ENCODE measurements at regions not wholly inside any gene's neighbourhood (a gene's known extent, or its start where the extent isn't known, plus 50 kb on each side); places are given as distances from the start of the nearest gene placed in this dataset.
"Not testable (repeated sequence)": the region's sequence is repeated elsewhere in the genome, so short reads cannot be mapped to it uniquely, and the experiment has no call there.

DNA sequence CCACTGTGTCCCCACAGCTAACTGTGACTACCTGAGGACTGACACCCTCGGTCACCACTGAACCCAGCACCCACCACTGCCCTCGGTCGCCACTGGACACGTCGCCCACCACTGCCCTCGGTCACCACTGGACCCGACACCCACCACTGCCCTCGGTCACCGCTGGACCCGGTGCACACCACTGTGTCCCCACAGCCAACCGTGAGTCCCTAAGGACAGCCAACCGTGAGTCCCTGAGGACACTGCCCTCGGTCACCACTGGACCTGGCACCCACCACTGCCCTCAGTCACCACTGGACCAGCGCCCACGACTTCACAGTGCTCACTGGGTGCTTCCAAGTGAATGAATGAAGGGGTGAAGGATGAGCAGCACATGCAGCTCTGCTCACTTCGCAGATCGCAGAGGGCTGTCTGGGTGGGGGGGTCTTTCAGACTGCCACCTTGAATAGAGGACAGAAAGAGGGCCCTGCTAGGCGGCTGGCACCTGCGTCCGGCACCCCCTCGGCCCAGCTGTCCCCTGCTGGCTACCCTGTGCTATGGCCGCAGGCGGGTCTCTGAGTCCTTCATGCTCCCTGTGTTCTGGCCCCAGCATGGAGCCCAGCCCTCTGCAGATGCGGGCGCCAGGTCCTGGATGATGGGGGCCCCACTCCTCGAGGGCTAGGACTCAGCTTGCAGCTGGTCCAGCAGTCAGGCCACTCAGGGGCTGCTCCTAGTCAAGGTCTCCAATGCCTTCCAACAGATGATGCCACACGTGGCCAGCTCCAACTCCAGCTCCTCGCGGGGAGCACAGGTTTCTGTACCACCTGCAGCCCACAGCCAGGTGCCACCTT lies 51.4 kb upstream of the GPC1 start:
- no peak overlapping the region for H2AFZ ChIP-seq (ENCODE audit: low read length)
- no peak for DNase-seq

DNA sequence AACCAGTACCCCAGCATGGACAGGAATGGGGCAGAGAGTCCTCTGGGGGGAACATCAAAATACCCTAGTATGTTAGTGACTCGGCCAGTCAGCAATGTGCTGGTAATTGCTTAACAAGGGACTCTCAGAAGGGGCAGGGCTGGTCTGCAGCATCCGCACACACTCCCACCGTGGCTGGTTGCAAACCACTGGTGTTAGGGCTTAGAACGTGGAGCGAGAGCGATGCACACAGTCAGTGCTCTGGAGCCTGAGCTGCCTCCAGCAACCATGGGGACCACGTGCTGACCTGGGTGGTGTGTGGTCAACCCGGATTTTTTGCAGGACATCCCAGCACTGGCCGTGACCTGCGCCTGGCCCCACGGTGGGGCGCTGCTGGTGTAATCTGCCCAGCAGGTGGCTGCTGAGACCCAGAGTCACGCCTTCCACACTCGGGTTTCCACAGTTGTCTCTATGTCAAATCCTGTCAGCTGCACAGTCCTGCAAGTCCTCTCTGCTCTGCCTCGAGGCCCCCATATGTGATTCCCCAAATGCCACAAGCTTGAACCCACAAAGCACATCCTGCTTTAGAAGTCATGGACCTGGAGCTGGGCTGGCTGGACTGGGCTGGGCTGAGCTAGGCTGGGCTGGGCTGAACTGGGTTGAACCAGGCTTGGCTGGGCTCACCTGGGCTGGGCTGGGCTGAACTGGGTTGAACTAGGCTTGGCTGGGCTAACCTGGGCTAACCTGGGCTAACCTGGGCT lies 50.6 kb upstream of the GPC1 start:
- no peak overlapping the region for H2AFZ ChIP-seq (ENCODE audit: low read length)
- no peaks in the 10 kb centered on the region for H3K36me3 ChIP-seq (replicated peaks; ENCODE audit: insufficient read depth, low read length)
- no peaks in the 10 kb centered on the region for H3K9me2 ChIP-seq (replicated peaks; ENCODE audit: insufficient read depth, low read length)
- no peaks in the 10 kb centered on the region for H4K20me1 ChIP-seq (ENCODE audit: insufficient read depth, low read length)
- H3K27ac ChIP-seq (ENCODE audit: low read length), result no peak overlapping the region
- no peak for TF ChIP-seq EZH2 (optimal IDR thresholded peaks at IDR 0.05; ENCODE audit: low read depth, low read length)
- TF ChIP-seq, protein P1, sequence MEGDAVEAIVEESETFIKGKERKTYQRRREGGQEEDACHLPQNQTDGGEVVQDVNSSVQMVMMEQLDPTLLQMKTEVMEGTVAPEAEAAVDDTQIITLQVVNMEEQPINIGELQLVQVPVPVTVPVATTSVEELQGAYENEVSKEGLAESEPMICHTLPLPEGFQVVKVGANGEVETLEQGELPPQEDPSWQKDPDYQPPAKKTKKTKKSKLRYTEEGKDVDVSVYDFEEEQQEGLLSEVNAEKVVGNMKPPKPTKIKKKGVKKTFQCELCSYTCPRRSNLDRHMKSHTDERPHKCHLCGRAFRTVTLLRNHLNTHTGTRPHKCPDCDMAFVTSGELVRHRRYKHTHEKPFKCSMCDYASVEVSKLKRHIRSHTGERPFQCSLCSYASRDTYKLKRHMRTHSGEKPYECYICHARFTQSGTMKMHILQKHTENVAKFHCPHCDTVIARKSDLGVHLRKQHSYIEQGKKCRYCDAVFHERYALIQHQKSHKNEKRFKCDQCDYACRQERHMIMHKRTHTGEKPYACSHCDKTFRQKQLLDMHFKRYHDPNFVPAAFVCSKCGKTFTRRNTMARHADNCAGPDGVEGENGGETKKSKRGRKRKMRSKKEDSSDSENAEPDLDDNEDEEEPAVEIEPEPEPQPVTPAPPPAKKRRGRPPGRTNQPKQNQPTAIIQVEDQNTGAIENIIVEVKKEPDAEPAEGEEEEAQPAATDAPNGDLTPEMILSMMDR (IDR thresholded peaks at IDR 0.05; ENCODE audit: low read length), result no peak
- TF ChIP-seq EZH2phosphoT487 (IDR thresholded peaks at IDR 0.05; ENCODE audit: low read length), result no peak
- no peak overlapping the region for H3K4me3 ChIP-seq (ENCODE audit: low read length)
- H3K4me1 ChIP-seq (ENCODE audit: low read length), result no peaks in the 10 kb centered on the region
- H3K9ac ChIP-seq (ENCODE audit: low read length), result no peak overlapping the region
- H3K9me3 ChIP-seq (replicated peaks; ENCODE audit: insufficient read depth, low read length), result no peaks in the 10 kb centered on the region
- peaks cover 8% of the 10 kb centered on the region for H3K27me3 ChIP-seq (replicated peaks; ENCODE audit: insufficient read depth, low read length)
- H3K79me2 ChIP-seq (ENCODE audit: low read length), result no peaks in the 10 kb centered on the region
- no peaks in the 10 kb centered on the region for H3F3A ChIP-seq (ENCODE audit: insufficient read depth, low read length)
- H3K4me2 ChIP-seq (ENCODE audit: low read depth, low read length), result no peak overlapping the region
- DNase-seq, result no peak

More for the DNA sequence above, 51.4 kb upstream of the GPC1 start:
- H3K4me2 ChIP-seq (ENCODE audit: low read depth, low read length), result no peak overlapping the region
- H3K4me3 ChIP-seq (ENCODE audit: low read length), result no peak overlapping the region
- H3F3A ChIP-seq (ENCODE audit: insufficient read depth, low read length), result no peaks in the 10 kb centered on the region
- no peak overlapping the region for H3K27ac ChIP-seq (ENCODE audit: low read length)
- H3K79me2 ChIP-seq (ENCODE audit: low read length), result no peaks in the 10 kb centered on the region
- peaks cover 13% of the 10 kb centered on the region for H3K27me3 ChIP-seq (replicated peaks; ENCODE audit: insufficient read depth, low read length)
- no peaks in the 10 kb centered on the region for H3K36me3 ChIP-seq (replicated peaks; ENCODE audit: insufficient read depth, low read length)
- no peak overlapping the region for H3K9ac ChIP-seq (ENCODE audit: low read length)
- TF ChIP-seq, protein P1 (IDR thresholded peaks at IDR 0.05; ENCODE audit: low read length), result no peak
- TF ChIP-seq EZH2phosphoT487 (IDR thresholded peaks at IDR 0.05; ENCODE audit: low read length) (no peak), EZH2 (optimal IDR thresholded peaks at IDR 0.05; ENCODE audit: low read depth, low read length) (no peak)
- no peaks in the 10 kb centered on the region for H3K9me2 ChIP-seq (replicated peaks; ENCODE audit: insufficient read depth, low read length)
- no peaks in the 10 kb centered on the region for H3K4me1 ChIP-seq (ENCODE audit: low read length)
- H3K9me3 ChIP-seq (replicated peaks; ENCODE audit: insufficient read depth, low read length), result no peaks in the 10 kb centered on the region
- H4K20me1 ChIP-seq (ENCODE audit: insufficient read depth, low read length), result no peaks in the 10 kb centered on the region

GRCh38 chr2:240385451-240386161 lies 49.9 kb upstream of the GPC1 start:
- H3K9ac ChIP-seq (ENCODE audit: low read length); DNase-seq; H3K9me3 ChIP-seq (replicated peaks; ENCODE audit: insufficient read depth, low read length); H3K27ac ChIP-seq (ENCODE audit: low read length); H2AFZ ChIP-seq (ENCODE audit: low read length); H3K4me3 ChIP-seq (ENCODE audit: low read length); H3K4me1 ChIP-seq (ENCODE audit: low read length); H3K4me2 ChIP-seq (ENCODE audit: low read depth, low read length); H3K36me3 ChIP-seq (replicated peaks; ENCODE audit: insufficient read depth, low read length); H3F3A ChIP-seq (ENCODE audit: insufficient read depth, low read length); H4K20me1 ChIP-seq (ENCODE audit: insufficient read depth, low read length); H3K9me2 ChIP-seq (replicated peaks; ENCODE audit: insufficient read depth, low read length); H3K79me2 ChIP-seq (ENCODE audit: low read length): not testable (repeated sequence)
- H3K27me3 ChIP-seq (replicated peaks; ENCODE audit: insufficient read depth, low read length), result peaks cover 10% of the 10 kb centered on the region
